GM23248 (cell line): ENCODE measurements at regions not wholly inside any gene's neighbourhood (a gene's known extent, or its start where the extent isn't known, plus 50 kb on each side); places are given as distances from the start of the nearest gene placed in this dataset.

Source experiments
- EZH2 ChIP-seq: fragments of 200-600 bp; sonication (generic); IDR thresholded peaks from 2 replicates; pipeline ENCODE4 v1.6.1; 2018; ENCODE audit warnings: antibody characterized with exemption, mild to moderate bottlenecking; ENCODE audit not compliant: insufficient read depth, poor library complexity, severe bottlenecking
- EZH2phosphoT487 ChIP-seq: fragments of 200-600 bp; sonication (generic); IDR thresholded peaks from 2 replicates; pipeline ENCODE4 v1.6.1; 2018; ENCODE audit warnings: antibody characterized with exemption, moderate library complexity, mild to moderate bottlenecking, low read depth; ENCODE audit not compliant: insufficient read depth

DNA sequence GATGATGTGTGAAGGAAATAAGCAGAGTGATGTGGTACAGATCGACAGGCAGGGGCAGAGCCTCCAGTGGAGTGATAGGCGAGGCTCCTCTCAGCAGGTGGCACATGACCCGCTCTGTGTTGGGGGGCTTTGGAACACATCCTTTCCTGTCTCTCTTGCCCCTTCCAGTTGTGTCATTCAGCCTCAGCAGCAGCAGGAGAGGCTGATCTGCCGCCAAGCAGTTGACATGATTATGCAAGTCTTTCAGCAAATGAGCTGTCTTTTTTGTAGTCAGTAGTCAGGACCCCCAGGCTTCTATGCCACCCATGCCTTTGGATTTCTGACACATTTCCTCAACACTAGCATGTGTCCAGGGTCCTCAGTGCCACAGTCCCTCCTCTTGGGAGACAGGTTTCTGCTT is 307.1 kb upstream of the C1orf174 start:
- TF ChIP-seq EZH2 (no peak), EZH2phosphoT487 (no peak)
